NCI-H2107 treated with DMSO at 0.1 percent for 48 hours (cell line): ENCODE measurements at regions not wholly inside any gene's neighbourhood (a gene's known extent, or its start where the extent isn't known, plus 50 kb on each side); places are given as distances from the start of the nearest gene placed in this dataset.

Experiments used
- DNase-seq: peaks from one replicate; lab custom pipeline; 2025; ENCODE audit not compliant: unreplicated experiment; lab: John Stamatoyannopoulos, UW

GRCh38 chr5:127993476-127993875 lies 90.1 kb upstream of the SLC12A2 start:
- DNase-seq = no peak

- DNase-seq = no peak
Observed at GRCh38 chr5:127994087-127994660, 89.4 kb upstream of the SLC12A2 start.

- DNase-seq = no peak
Observed at GRCh38 chr5:127995556-127995955, 88.0 kb upstream of the SLC12A2 start.

GRCh38 chr5:127997201-127997704 lies 86.3 kb upstream of the SLC12A2 start:
- peak; percentile 37 for DNase-seq

- DNase-seq = no peak
Observed at GRCh38 chr5:127998950-127999615, 84.5 kb upstream of the SLC12A2 start.

- no peak for DNase-seq
Observed at GRCh38 chr5:127999909-128000308, 83.7 kb upstream of the SLC12A2 start.

- DNase-seq = peak; percentile 5
Observed at GRCh38 chr5:128002425-128002824, 81.1 kb upstream of the SLC12A2 start.

GRCh38 chr5:128007939-128008338 lies 75.6 kb upstream of the SLC12A2 start:
- DNase-seq = no peak

- no peak for DNase-seq
Observed at GRCh38 chr5:128009403-128009802, 74.2 kb upstream of the SLC12A2 start.

- no peak for DNase-seq
Observed at GRCh38 chr5:128011339-128011738, 72.2 kb upstream of the SLC12A2 start.

GRCh38 chr5:128014578-128014977 lies 69.0 kb upstream of the SLC12A2 start:
- DNase-seq = no peak

- no peak for DNase-seq
Observed at GRCh38 chr5:128015478-128015877, 68.1 kb upstream of the SLC12A2 start.

GRCh38 chr5:128015978-128016377 lies 67.6 kb upstream of the SLC12A2 start:
- no peak for DNase-seq

GRCh38 chr5:128019391-128019790 lies 64.2 kb upstream of the SLC12A2 start:
- no peak for DNase-seq

GRCh38 chr5:128020012-128020411 lies 63.6 kb upstream of the SLC12A2 start:
- DNase-seq = no peak

- no peak for DNase-seq
Observed at GRCh38 chr5:128021411-128021810, 62.2 kb upstream of the SLC12A2 start.
